Right lobe of liver (tissue), 6 donors: ENCODE measurements at regions not wholly inside any gene's neighbourhood (a gene's known extent, or its start where the extent isn't known, plus 50 kb on each side); places are given as distances from the start of the nearest gene placed in this dataset.

Experiments used
- ATAC-seq, 4 donors: fragments of 200-7000 bp; cut with Tn5 transposase; one replicate each; pipeline ENCODE4 v1.9.1; 2020; ENCODE audit warnings: mild to moderate bottlenecking in 4 of 4, moderate library complexity in 4 of 4
- DNase-seq, 3 donors: peaks; one replicate each; pipeline ENCODE4 v3.0.0-alpha.2; 2020
- H3K27ac ChIP-seq, 3 donors: fragments of 200-600 bp; one replicate each; pipeline ENCODE4 v1.8.0; 2022
- H3K27me3 ChIP-seq, 2 donors: fragments of 200-600 bp; one replicate each; pipeline ENCODE4 v1.8.0; 2022
- H3K36me3 ChIP-seq, 4 donors: fragments of 200-600 bp; sonication (generic) in 1 of 4; one replicate each; pipeline versions ENCODE4 v1.5.1 to v1.8.0; 2017 to 2022; ENCODE audit warnings: control low read depth in 1 of 4
- H3K4me1 ChIP-seq, 4 donors: fragments of 200-600 bp; sonication (generic) in 1 of 4; one replicate each; pipeline versions ENCODE4 v1.5.1 to v1.8.0; 2017 to 2022; ENCODE audit warnings: control low read depth in 1 of 4
- H3K4me3 ChIP-seq, 3 donors: fragments of 200-600 bp; one replicate each; pipeline ENCODE4 v1.8.0; 2022
- H3K9me3 ChIP-seq, 4 donors: fragments of 200-600 bp; sonication (generic) in 1 of 4; one replicate each; pipeline versions ENCODE4 v1.5.1 to v1.8.0; 2017 to 2022; ENCODE audit warnings: control low read depth in 1 of 4
- POLR2A ChIP-seq: fragments of 450-650 bp; IDR thresholded peaks from one replicate; pipeline ENCODE4 v1.6.1; 2017; ENCODE audit warnings: antibody characterized with exemption, mild to moderate bottlenecking
- WGBS: methylation state at CpG from one replicate; pipeline ENCODE4 v1.1.6; 2018; ENCODE audit warnings: low coverage, low lambda C conversion rate; ENCODE audit not compliant: insufficient coverage; ENCODE audit errors: missing lambda C conversion rate; 5-methylcytosine and 5-hydroxymethylcytosine counted together
- intact Hi-C, 2 donors: fragments of 100-400 bp; cut with DNase I; formaldehyde crosslinking; loops; one replicate each; pipeline versions ENCODE4 v1.11.2 to v1.14.1; 2022
- TF ChIP-seq, protein P1 (sequence below), 4 donors: fragments of 200-600 bp in 3 of 4; fragments of 450-650 bp in 1 of 4; IDR thresholded peaks; one replicate each; pipeline versions ENCODE4 v1.5.1 to v1.8.0; 2016 to 2022; ENCODE audit warnings: antibody characterized with exemption in 4 of 4, mild to moderate bottlenecking in 2 of 4
- donor health status: DM: no; HTN: yes; CAD: no.
- donor health status: DM: no; HTN: no; CAD: no.
- donor health status: DM: no; HTN: no; CAD: no.
- donor health status: DM: no; HTN: yes; CAD: no.
- donor health status: DM: no; HTN: yes; CAD: no.

DNA sequence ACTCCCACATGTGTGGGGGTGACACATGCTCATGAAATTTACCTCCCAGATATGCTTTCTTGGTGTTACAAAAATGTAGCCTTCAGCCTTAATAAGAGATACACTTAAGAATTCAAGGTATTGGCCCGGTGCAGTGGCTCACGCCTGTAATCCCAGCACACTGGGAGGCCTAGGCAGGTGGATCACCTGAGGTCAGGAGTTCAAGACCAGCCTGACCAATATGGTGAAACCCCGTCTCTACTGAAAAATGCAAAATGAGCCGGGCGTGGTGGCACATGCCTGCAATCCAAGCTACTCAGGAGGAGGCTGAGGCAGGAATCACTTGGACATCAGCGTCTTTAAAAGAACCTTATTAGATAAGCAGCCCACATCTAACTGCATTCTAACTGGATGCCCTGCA lies 614.3 kb upstream of the CDH4 start:
- H3K4me1 ChIP-seq: no peaks in the 10 kb centered on the region
- ATAC-seq: no peak
- TF ChIP-seq, protein P1, sequence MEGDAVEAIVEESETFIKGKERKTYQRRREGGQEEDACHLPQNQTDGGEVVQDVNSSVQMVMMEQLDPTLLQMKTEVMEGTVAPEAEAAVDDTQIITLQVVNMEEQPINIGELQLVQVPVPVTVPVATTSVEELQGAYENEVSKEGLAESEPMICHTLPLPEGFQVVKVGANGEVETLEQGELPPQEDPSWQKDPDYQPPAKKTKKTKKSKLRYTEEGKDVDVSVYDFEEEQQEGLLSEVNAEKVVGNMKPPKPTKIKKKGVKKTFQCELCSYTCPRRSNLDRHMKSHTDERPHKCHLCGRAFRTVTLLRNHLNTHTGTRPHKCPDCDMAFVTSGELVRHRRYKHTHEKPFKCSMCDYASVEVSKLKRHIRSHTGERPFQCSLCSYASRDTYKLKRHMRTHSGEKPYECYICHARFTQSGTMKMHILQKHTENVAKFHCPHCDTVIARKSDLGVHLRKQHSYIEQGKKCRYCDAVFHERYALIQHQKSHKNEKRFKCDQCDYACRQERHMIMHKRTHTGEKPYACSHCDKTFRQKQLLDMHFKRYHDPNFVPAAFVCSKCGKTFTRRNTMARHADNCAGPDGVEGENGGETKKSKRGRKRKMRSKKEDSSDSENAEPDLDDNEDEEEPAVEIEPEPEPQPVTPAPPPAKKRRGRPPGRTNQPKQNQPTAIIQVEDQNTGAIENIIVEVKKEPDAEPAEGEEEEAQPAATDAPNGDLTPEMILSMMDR (IDR thresholded peaks at IDR 0.05): no peak
- no peak for TF ChIP-seq POLR2A
- DNase-seq: no peak
- no peaks in the 10 kb centered on the region for H3K9me3 ChIP-seq
- H3K36me3 ChIP-seq: no peaks in the 10 kb centered on the region
- intact Hi-C loops: no loop called here
- 62% methylated on average over 4 of the region's 6 CpGs for WGBS
- H3K4me3 ChIP-seq: no peak overlapping the region
- no peaks in the 10 kb centered on the region for H3K27me3 ChIP-seq
- no peak overlapping the region for H3K27ac ChIP-seq

DNA sequence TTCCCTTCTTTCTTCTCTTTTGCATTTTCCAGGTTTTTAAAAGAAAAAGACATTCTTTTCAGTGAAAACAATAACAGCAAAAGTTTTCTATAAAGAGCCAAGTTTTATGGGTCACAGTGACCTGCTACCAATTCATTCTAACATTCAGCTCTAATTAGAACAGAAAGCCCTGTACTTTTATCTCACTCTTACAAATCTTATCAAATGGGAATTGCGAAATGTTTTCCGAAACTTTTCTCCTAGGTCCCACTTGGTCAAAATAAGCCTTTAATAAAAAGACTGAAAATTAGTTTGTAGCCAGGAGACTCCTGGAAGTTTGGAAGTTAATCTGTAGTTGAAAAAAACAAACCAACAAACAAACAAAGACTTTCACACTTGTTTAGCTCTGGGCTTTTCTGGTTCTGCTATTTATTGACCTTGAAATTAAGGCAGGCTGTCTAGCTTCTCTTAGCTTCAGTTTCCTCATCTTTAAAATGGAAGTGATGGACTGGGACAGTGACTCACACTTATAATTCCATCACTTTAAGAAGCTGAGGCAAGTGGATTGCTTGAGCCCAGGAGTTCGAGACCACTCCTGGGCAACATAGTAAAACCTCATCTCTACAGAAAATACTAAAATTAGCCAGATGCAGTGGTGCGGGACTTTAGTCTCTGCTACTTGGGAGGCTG lies 613.5 kb upstream of the CDH4 start:
- Histone ChIP-seq H3K36me3 (no peaks in the 10 kb centered on the region), H3K9me3 (no peaks in the 10 kb centered on the region), H3K27me3 (no peaks in the 10 kb centered on the region), H3K4me3 (no peak overlapping the region), H3K4me1 (no peaks in the 10 kb centered on the region), H3K27ac (no peak overlapping the region)
- intact Hi-C loops: no loop called here
- ATAC-seq: no peak
- no peak for DNase-seq
- no peak for TF ChIP-seq POLR2A
- TF ChIP-seq, protein P1 (IDR thresholded peaks at IDR 0.05): no peak
- WGBS: 41% methylated on average over 4 of the region's 4 CpGs

- no peak overlapping the region for H3K4me3 ChIP-seq
- no peak for DNase-seq
- 39% methylated on average over 7 of the region's 8 CpGs for WGBS
- no peaks in the 10 kb centered on the region for H3K9me3 ChIP-seq
- intact Hi-C loops: no loop called here
- no peak for TF ChIP-seq POLR2A
- TF ChIP-seq, protein P1 (IDR thresholded peaks at IDR 0.05): no peak
- ATAC-seq: no peak
- H3K27ac ChIP-seq: no peak overlapping the region
- no peaks in the 10 kb centered on the region for H3K36me3 ChIP-seq
- no peaks in the 10 kb centered on the region for H3K4me1 ChIP-seq
- no peaks in the 10 kb centered on the region for H3K27me3 ChIP-seq
Measured at GRCh38 chr20:60641879-60642447, 610.1 kb upstream of the CDH4 start.

DNA sequence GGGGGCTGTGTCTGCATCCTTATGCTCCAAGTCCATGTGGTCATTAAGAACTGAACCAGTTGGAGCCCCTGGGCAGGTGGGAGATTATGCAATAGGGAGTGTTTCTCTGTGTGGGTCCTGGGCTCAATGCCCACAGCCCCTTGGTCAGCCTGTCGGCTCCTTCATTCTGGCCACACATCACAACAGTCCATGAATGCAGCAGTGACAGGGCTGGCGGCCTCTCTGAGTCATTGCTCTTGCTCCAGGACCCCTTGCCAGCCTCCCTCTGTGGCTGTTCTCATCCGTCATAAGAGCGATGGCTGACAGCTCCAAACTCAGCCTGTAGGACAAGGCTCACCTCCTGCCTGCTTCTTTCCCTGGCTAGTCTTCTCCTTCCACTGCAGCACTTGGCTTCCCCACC lies 609.5 kb upstream of the CDH4 start:
- Histone ChIP-seq H3K36me3 (no peaks in the 10 kb centered on the region), H3K27me3 (no peaks in the 10 kb centered on the region), H3K9me3 (no peaks in the 10 kb centered on the region), H3K4me1 (no peaks in the 10 kb centered on the region), H3K4me3 (no peak overlapping the region), H3K27ac (no peak overlapping the region)
- intact Hi-C loops: no loop called here
- no peak for ATAC-seq
- WGBS: 0% methylated on average over 1 of the region's 4 CpGs
- no peak for TF ChIP-seq POLR2A
- TF ChIP-seq, protein P1 (IDR thresholded peaks at IDR 0.05): no peak
- DNase-seq: no peak
